Fibroblast of skin of left biceps (primary cell): ENCODE measurements at regions not wholly inside any gene's neighbourhood (a gene's known extent, or its start where the extent isn't known, plus 50 kb on each side); places are given as distances from the start of the nearest gene placed in this dataset.
A peak's percentile ranks its signal among the peaks of the same experiment; 100 is the strongest.
"Not testable (repeated sequence)": the region's sequence is repeated elsewhere in the genome, so short reads cannot be mapped to it uniquely, and the experiment has no call there.

ENCODE experiments used
- DNase-seq, 2 experiments: peaks; one replicate each; pipeline ENCODE4 v3.0.0-alpha.2; 2013; ENCODE audit warnings: low read depth in 2 of 2

DNA sequence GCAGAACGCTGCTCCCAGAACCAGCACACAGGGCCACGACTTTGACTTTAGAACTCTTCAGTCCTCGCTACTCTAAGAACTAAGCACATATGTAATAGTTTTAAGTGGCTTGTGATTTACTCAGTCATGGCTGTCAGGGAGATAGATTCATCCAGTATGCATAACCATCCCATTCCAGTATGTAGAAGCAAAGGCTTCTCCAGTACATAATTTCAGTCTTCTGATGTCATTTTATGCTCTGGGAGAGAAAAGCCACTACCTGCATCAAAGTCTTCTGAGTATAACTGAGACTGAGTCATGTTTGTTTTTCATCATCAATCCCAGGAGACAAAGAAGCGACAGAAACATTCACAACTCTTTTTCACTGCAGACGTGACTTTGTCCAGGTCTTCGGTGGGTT is 885.7 kb downstream of the PLA2G4A start:
- no peak for DNase-seq

DNA sequence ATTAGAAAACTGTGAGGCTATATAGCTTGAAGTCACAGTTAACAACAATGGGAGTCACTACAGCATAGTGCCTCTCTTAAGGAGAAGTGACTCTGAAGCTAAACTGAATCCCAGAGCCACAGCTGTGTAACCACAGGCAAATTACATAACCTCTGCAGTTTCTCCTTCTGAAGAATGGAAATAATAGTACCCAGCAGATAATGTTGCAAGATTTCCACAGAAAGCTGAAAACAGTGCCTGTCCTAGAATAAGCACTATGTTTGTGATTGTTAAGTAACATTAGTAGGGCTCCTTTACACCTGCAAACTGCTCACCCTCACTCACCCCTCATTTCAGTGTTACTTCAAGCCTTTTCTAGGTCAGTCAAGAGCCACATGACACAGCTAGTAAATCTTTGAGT is 886.7 kb downstream of the PLA2G4A start:
- DNase-seq = no peak

DNA sequence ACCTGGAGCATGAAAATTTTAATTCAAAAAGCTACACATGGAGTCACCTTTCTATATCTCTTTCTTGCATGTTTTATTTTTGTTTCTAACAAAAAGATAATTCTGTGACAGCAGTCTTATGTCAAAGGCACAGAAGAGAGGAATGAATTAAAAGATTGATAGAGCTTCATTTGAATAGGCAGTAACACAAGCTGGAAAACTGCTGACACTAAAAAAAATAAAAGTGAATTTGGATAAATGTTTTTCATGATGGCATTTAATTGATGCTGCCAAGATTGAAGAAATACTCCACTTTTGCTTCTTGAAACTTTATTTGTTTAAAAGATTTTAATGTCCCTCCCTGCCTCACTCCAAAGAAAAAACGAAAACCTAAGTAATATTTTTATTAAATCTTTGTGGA is 887.4 kb downstream of the PLA2G4A start:
- no peak for DNase-seq

DNA sequence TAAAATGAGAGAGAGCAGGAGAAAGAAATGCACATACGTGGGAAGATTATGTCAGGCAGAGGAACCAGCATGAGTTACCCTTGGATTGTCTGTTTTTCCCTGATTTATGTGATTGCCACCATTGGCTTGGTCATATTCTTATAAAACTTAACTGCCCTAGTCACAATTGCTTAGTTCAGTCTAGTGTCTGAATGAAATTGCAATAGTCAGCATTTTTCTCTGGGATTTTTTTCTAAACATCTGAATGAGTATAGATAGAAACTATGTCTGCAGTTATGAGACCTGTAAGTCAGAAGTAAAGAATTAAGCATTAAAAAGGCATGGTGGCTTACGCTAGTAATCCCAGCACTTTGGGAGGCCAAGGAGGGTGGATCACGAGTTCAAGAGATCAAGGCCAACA is 889.8 kb downstream of the PLA2G4A start:
- DNase-seq = no peak

DNA sequence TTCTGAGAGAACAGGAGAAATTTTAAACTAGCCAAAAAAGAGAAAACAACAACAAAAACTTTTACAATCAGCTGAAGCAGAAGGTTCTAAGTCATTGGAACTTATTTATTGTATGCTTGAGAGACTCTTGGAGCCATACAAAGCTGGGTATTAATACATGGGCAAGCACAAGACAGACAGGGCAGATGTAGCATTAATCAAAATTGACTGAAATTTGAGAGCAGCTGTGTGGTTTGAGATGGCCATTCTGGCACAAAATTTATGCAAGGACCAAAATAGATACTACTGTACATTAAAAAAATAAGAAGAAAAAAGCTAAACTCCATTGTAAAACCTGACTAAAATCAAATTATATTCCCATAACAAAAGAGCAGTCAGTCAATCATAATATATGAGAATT is 892.5 kb downstream of the PLA2G4A start:
- DNase-seq = no peak

DNA sequence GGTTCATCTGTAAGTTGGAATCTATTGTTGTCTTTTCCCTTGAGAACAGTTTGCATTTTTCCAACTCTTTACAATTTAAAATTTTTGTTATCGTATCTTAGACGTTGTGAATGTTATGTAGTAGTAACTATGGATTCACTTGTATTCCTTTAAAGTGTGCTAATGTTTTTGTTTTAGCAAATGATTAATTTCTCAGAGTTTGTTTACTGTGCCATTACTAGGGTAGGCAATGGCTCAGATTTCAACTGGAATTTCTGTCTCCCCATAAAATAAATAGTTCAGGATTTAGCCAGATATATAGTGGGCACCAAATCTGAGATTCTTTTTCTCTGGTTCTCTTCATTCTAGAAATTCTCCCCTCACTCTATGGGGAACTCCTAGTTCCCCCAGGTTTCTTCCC is 896.5 kb downstream of the PLA2G4A start:
- no peak for DNase-seq

DNA sequence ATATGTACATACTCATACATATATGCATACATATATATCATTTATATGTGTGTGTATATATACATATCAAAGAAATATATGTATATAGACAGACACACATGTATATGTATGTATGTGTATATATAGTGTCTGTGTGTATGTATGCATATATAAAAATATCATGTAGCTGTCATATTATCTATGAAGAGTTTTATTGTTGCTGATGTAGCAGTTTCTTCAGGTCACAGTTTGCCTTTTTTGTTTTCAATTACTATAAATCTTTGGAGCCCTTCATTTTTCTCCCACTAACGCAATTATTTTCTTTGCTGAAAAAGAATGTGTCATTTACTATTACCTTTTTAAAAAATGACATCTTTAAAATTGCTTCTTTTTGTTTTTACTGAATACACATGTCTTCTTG is 904.5 kb downstream of the PLA2G4A start:
- no peak for DNase-seq

DNA sequence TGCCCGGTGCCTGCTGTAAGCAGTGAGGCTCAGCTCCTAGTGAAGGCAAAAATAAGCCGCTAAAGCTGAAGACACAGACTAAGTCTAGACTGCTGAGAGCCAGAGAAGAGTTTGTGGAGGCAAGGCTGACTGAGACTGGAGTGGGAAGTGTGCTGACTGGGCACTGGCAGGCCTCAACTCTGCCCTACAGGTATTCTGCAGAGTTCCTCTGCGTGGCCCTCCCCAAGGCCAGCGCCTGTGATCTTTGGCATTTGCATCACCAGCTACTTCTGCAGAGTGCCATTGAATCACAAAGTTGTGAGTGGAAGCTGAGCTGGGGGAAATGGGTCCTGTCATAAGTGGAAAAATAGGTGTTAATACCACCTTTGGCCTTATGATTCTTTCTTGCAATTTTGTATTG is 905.7 kb downstream of the PLA2G4A start:
- no peak for DNase-seq

DNA sequence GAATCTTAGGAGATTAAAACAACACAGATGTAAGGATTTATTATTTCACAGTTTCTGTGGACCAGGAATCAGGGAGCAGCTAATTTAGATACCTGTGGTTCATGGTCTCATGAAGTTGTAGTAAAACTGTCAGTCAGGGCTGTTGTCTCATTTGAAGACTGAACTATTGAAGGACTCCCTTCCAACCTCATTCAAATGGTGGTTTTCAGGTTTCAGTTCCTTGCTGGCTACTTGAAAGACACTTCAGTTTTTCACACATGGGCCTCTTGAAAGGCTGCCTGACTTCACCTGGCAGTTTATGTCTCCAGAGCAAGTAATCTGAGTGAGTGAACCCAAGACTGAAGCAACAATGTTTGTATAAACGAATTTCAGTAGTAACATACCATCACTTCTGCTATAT is 915.9 kb downstream of the PLA2G4A start:
- DNase-seq = no peak

DNA sequence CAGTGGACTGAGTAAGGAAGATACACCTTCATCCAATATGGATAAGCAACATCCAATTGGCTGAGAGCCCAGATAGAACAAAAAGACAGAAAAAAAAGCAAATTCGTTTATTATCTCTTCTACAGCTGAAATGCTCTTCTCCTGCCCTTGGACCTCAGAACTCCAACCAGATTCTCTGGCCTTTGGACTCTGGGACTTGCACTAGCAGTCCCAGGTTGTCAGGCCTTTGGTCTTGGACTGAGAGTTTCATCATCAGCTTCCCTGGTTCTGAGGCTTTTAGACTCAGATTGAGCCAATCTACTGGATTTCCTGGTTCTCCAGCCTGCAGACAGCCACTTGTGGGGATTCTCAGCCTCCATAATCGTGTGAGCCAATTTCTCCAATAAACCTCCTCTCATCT is 926.8 kb downstream of the PLA2G4A start:
- DNase-seq = no peak

DNA sequence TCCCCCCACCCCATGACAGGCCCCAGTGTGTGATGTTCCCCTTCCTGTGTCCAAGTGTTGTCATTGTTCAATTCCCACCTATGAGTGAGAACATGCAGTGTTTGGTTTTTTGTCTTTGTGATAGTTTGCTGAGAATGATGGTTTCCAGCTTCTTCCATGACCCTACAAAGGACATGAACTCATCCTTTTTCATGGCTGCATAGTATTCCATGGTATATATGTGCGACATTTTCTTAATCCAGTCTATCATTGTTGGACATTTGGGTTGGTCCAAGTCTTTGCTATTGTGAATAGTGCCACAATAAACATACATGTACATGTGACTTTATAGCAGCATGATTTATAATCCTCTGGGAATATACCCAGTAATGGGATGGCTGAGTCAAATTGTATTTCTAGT is 927.9 kb downstream of the PLA2G4A start:
- not testable (repeated sequence) for DNase-seq

DNA sequence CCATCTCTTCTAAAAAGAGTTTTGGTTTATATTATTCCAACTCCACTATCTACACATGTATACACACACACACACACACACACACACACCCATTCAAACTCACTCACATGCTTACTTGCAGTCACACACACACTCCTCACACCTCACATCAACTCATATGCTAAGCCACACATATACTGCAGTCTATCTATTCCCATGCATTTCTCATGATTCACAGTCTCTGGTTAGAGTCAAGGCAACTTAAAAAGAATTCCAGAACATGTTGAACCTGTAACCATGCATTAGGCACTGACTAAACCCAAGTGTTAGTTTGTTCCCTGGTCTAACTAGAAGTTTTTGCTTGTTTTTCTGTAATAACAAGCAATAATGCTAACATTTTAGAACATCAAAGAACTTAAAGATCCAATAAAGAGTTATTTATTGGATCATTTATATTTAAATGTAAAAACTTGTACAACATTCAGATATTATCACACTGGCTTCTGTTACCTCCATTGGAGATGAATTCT is 931.1 kb downstream of the PLA2G4A start:
- no peak for DNase-seq

DNA sequence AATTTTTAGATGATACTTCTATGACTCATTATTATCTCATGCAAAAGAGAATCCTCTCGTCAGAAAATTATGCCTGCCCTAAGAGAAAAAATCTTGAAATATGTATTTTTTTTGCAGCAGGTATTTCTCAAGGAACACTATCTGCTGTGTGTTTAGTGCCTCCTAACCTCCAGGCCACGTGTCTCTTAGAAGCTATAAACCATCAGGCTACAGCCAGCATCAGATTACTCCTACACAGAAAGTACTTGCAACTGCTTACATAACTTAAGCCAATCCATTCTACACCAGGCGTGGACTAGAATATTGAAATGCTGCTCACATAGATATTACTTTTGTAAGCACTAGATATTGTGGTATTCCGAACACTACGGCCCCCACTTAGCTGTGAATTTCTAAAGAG is 933.4 kb downstream of the PLA2G4A start:
- DNase-seq = no peak

DNA sequence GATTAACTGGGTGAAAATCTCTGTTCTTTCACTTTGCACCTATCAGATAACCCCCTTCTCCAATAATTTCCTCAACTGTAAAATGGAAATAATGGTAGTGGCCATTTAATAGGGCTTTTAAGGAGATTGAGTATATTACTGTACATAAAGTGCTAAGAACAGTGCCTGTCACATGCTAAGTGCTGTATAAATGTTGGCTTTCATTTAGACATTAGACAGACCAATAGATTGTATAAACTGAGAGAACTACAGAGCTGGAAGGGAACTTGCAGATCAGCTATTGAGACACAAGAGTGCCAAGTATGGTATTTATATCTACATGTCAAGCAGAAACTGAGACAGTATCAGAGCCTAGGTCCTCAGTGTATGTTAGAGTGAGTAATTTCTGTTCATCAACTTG is 934.7 kb downstream of the PLA2G4A start:
- no peak for DNase-seq

DNA sequence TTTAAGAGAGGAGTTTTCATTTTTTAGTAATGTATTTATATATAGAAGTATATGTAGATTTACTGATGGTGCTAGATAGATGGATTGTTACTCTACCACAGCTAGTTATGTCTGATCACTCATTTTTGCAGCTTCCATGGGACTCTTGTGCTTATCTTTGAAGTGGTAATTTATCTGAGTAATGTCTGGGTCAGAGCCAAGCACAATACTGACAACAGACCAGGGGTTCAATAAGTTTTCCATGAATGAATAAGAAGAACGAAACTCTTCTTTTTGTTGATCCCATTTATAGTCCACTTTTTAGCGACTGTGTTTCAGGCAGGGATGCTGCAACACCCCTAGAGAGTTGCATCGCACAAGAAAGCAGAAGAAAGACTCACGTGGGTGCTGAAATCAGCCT is 935.2 kb downstream of the PLA2G4A start:
- no peak for DNase-seq

DNA sequence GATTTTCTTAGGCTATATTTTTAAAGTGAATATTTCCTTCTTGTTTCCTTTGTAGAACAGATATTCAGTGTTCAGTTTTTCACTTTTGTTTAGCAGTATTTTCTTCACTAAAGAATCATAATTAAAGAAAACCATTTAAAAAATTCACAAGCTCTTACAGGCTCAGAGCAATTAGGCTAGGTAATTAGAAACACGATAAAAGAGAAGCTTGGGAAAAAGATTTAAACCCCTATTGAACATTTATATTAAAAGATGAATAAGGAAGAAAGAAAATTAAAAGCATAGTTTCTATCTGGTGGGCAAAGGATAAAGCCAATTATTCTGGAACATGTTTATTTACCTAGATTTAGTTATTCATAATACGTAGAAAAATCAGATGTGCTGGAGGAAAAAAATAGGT is 942.6 kb downstream of the PLA2G4A start:
- no peak for DNase-seq

DNA sequence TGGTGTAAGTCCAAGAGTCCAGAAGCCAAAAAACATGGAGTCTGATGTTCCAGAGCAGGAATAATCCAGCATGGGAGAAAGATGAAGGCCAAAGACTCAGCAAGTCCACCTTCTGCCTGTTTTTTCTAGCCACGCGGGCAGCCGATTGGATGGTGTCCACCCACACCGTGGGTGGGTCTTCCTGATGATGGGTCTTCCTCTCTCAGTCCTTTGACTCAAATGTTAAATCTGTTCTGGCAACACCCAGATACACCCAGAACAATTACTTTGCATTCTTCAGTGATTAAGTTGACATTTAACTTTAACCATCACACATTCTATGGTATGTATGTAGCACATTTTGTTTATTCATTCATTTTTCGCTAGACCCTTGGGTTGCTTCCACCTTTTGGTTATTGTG is 944.4 kb downstream of the PLA2G4A start:
- DNase-seq = no peak

DNA sequence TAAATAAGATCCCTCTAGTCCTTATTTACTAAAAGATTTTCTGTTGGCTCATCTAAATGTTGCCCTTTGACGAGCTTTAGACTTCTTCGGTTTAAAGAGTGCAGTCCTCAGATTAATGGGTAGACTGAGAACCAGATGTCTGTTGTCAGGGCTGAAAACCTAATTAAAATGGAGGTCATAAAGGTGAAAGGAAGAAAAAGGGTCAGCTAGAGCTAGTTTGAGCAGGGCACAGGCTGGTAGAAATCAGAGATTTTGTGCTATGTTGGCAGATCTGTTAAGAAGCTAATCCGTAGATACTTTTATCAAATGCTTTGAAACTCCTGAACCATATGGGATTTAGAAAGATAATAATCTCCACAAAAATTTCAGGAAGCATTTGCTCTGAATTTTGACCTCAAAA is 959.0 kb downstream of the PLA2G4A start:
- DNase-seq = no peak

DNA sequence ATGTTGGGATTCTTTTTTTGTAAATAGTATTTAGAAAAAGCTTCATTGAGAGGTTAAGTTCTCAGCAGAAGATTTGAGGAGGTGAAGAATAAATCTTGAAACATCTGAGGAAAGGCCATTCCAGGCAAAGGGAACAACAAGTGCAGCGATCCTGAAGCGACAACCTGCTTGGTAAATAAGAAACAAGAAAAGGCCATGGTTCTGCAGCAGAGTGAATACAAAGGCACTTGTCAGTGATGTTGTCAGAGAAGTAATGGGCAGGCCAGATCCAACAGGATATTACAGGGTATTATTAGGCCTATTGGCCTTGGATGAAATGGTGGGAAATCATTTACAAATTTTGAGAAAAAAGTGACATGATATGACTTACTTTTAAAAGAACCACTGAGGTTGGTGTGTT is 960.0 kb downstream of the PLA2G4A start:
- DNase-seq = no peak

DNA sequence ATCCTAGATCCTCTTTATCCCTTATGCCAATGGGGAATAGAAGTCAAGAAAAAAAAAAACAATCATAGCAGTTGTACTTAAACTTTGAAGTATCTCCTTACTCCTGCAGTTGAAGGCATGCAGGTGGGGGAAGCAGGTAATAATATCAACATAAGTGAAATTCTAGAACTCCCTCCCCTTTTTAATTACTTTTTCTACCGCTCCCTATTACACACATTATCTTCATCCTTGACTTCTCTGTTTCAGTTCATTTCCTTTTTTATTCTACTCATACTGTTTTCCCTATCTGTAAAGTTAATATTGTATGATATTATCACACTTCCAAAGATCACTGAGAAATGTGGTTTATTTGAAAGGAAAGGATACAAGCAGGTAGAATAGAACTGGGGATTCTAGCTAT is 962.0 kb downstream of the PLA2G4A start:
- no peak for DNase-seq

DNA sequence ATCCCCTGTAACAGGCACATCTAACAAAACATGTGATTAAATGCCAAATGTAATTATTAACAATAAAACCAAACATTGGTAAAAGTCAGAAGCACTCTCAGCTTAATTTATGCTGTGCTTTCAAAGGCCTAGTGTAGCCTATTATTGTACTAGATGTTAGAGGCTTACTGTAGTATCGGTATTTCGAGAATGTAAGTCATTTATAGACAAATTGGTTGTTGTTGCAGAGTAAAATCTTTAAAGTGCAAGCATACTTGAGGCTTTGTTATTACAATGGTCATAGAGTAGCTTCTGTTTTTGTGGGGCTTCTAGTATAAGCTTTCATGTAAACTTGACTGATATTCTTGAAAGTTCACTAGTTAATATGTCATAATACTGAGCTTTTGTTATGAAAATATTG is 965.8 kb downstream of the PLA2G4A start:
- no peak for DNase-seq

DNA sequence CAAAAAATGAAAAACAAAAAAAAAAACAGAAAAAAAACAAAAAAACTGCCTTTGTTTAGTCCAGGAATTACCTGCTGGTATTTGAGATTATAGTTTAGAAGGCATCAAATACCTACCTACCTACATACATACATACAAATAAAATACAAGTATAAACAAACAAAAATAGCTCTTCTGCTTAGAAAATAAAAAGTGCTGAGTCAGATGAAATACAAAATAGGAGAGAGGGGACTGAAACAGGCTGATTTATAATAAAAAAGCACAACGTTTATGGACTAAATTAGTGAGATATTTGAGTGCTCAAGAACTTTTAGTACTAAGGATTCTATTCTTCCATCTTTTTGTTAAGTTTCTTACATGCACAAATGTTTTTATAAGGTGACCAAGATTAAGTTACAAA is 980.8 kb downstream of the PLA2G4A start:
- DNase-seq = no peak

DNA sequence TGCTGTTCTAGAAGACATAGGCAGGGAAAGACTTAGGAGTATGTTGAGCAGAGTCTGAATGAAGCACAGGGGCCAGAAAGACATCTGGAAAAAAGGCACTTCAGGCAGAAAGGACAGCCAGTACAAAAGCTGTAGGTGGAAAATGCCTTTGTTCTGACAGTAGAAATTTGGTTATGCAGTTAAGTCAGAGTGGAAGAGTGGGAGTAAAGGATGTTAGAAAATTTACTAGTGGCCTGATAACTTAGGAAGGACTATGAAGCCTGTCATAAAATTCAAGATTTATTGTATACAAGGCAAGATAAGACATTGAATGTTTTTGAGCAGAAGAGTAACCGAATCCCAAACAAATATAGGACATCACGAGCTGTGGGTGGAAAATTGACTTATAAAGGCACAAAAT is 987.9 kb downstream of the PLA2G4A start:
- DNase-seq = no peak

DNA sequence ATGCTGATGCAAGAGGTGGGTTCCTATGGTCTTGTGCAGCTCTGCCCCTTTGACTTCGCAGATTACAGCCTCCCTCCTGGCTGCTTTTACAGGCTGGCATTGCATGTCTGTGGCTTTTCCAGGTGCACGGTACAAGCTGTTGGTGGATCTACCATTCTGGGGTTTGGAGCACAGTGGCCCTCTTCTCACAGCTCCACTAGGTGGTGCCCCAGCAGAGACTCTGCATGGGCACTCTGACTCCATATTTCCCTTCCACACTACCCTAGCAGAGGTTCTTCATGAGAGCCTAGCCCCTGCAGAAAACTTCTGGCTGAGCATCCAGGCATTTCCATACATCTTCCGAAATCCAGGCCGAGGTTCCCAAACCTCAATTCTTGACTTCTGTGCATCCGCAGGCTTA is 989.0 kb downstream of the PLA2G4A start:
- DNase-seq = no peak

DNA sequence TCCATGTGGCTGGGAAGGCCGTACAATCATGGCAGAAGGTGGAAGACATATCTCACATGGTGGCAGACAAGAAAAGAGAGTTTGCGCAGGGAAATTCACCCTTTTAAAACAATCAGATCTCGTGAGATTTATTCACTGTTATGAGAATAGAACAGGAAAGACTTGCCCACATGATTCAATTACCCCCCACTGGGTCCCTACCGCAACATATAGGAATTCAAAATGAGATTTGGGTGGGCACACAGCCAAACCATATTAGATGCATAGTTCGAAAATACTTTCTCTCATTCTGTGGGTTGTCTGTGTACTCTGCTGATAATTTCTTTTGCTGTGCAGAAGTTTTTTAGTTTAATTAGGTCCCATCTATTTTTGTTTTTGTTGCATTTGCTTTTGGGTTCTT is 990.3 kb downstream of the PLA2G4A start:
- peak; percentile 17 to 18 for DNase-seq
